Peyer's patch (tissue), 4 donors: ENCODE measurements at regions not wholly inside any gene's neighbourhood (a gene's known extent, or its start where the extent isn't known, plus 50 kb on each side); places are given as distances from the start of the nearest gene placed in this dataset.

Experiments used
- DNase-seq, 3 donors: peaks; one replicate each; pipeline ENCODE4 v3.0.0-alpha.2; 2017 to 2019
- H3K27ac ChIP-seq, 4 donors: fragments of 200-600 bp; sonication (generic); one replicate each; pipeline ENCODE4 v1.5.1; 2016 to 2019
- H3K27me3 ChIP-seq, 2 donors: fragments of 200-600 bp; sonication (generic); one replicate each; pipeline ENCODE4 v1.5.1; 2019
- H3K36me3 ChIP-seq, 3 donors: fragments of 200-600 bp; sonication (generic); one replicate each; pipeline ENCODE4 v1.5.1; 2016 to 2019
- H3K4me1 ChIP-seq, 4 donors: fragments of 200-600 bp; sonication (generic); one replicate each; pipeline ENCODE4 v1.5.1; 2016 to 2019
- H3K4me3 ChIP-seq, 4 donors: fragments of 200-600 bp; sonication (generic); 1 replicate in 3 of 4; 2 replicates in 1 of 4; pipeline ENCODE4 v1.5.1; 2016 to 2019; ENCODE audit warnings: mild to moderate bottlenecking in 1 of 4
- H3K9me3 ChIP-seq, 4 donors: fragments of 200-600 bp; sonication (generic); one replicate each; pipeline ENCODE4 v1.5.1; 2016 to 2019; ENCODE audit warnings: mild to moderate bottlenecking in 1 of 4
- POLR2A ChIP-seq, 2 donors: fragments of 450-650 bp; IDR thresholded peaks; one replicate each; pipeline ENCODE4 v1.5.1; 2017; ENCODE audit warnings: antibody characterized with exemption in 2 of 2, mild to moderate bottlenecking in 2 of 2, moderate library complexity in 2 of 2
- TF ChIP-seq, protein P1 (sequence below), 6 experiments: fragments of 450-650 bp in 4 of 6; fragments of 200-600 bp in 2 of 6; sonication (generic) in 1 of 6; IDR thresholded peaks; one replicate each; pipeline ENCODE4 v1.5.1; 2017 to 2019; ENCODE audit warnings: antibody characterized with exemption in 6 of 6, mild to moderate bottlenecking in 3 of 6, moderate library complexity in 1 of 6

DNA sequence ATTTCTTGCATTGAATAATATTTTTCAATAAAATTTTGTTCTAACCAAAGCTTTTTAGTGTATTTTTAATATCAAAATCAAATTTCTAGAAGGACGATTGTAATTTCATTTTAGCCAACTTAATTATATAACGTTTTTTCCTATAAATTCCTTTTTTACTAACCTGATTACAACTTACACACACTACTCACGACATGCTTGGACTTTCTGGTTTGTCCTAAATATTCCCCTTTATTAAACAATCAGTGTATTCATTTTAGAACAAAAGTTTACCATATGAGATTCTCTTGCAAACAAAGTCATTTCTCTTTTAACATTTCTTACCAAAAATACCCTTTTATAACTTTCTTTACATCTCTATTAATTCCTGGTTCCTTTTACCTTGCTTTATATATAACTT, 173.7 kb downstream of the PWWP3B start:
- no peaks in the 10 kb centered on the region for H3K4me1 ChIP-seq
- no peaks in the 10 kb centered on the region for H3K36me3 ChIP-seq
- H3K27ac ChIP-seq, result no peak overlapping the region
- H3K4me3 ChIP-seq, result no peak overlapping the region
- DNase-seq, result no peak
- H3K27me3 ChIP-seq, result no peaks in the 10 kb centered on the region
- TF ChIP-seq, protein P1, sequence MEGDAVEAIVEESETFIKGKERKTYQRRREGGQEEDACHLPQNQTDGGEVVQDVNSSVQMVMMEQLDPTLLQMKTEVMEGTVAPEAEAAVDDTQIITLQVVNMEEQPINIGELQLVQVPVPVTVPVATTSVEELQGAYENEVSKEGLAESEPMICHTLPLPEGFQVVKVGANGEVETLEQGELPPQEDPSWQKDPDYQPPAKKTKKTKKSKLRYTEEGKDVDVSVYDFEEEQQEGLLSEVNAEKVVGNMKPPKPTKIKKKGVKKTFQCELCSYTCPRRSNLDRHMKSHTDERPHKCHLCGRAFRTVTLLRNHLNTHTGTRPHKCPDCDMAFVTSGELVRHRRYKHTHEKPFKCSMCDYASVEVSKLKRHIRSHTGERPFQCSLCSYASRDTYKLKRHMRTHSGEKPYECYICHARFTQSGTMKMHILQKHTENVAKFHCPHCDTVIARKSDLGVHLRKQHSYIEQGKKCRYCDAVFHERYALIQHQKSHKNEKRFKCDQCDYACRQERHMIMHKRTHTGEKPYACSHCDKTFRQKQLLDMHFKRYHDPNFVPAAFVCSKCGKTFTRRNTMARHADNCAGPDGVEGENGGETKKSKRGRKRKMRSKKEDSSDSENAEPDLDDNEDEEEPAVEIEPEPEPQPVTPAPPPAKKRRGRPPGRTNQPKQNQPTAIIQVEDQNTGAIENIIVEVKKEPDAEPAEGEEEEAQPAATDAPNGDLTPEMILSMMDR (IDR thresholded peaks at IDR 0.05), result no peak
- TF ChIP-seq POLR2A (IDR thresholded peaks at IDR 0.05), result no peak
- no peaks in the 10 kb centered on the region for H3K9me3 ChIP-seq

GRCh38 chrX:106356580-106356979, 188.5 kb downstream of the PWWP3B start:
- no peaks in the 10 kb centered on the region for H3K36me3 ChIP-seq
- TF ChIP-seq, protein P1 (IDR thresholded peaks at IDR 0.05), result no peak
- TF ChIP-seq POLR2A (IDR thresholded peaks at IDR 0.05), result no peak
- H3K4me3 ChIP-seq, result no peak overlapping the region
- DNase-seq, result no peak
- no peaks in the 10 kb centered on the region for H3K27me3 ChIP-seq
- no peaks in the 10 kb centered on the region for H3K4me1 ChIP-seq
- no peaks in the 10 kb centered on the region for H3K9me3 ChIP-seq
- H3K27ac ChIP-seq, result no peak overlapping the region

GRCh38 chrX:106363214-106363613, 195.1 kb downstream of the PWWP3B start:
- H3K36me3 ChIP-seq, result no peaks in the 10 kb centered on the region
- no peak for DNase-seq
- H3K4me3 ChIP-seq, result no peak overlapping the region
- H3K27ac ChIP-seq, result no peak overlapping the region
- H3K9me3 ChIP-seq, result no peaks in the 10 kb centered on the region
- TF ChIP-seq POLR2A (IDR thresholded peaks at IDR 0.05), result no peak
- TF ChIP-seq, protein P1 (IDR thresholded peaks at IDR 0.05), result no peak
- H3K4me1 ChIP-seq, result no peaks in the 10 kb centered on the region
- no peaks in the 10 kb centered on the region for H3K27me3 ChIP-seq

- H3K27me3 ChIP-seq, result no peaks in the 10 kb centered on the region
Measured at GRCh38 chrX:106378616-106379015, 210.5 kb downstream of the PWWP3B start.

DNA sequence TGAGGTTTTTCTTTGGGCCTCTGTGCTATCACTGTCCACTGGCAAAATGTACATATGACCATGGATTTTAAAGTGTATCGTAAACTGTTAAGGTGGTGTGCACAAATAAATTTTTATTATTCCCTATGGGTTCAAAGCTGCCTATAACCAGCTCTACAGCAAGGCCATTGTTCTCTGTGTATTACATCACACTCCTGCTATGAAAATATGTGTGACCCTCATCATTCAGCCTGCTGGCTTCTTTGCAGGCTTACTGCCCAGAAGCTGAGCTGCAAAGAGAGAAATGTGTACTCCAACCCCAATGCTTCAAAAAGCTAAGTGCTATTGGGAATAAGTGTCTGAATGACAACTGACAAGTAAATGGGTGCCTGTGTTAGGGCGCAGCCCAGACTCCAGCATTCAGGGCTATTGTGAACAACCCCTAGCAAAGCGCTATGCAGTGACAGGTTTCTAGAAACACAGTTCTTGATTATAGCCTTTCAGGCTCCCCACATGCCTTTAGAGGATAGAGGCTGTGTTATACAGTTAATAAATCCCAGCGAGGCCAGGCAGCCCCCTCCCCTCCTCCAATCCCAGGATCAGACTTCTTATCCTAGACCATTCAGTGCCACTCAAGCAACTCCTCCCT, 220.4 kb upstream of the RADX start:
- no peak for DNase-seq
- Histone ChIP-seq H3K27me3 (no peaks in the 10 kb centered on the region), H3K4me3 (no peak overlapping the region), H3K4me1 (no peaks in the 10 kb centered on the region), H3K9me3 (no peaks in the 10 kb centered on the region), H3K27ac (no peak overlapping the region), H3K36me3 (no peaks in the 10 kb centered on the region)
- TF ChIP-seq POLR2A (IDR thresholded peaks at IDR 0.05), result no peak
- TF ChIP-seq, protein P1 (IDR thresholded peaks at IDR 0.05), result no peak

More at GRCh38 chrX:106378616-106379015, 210.5 kb downstream of the PWWP3B start:
- TF ChIP-seq POLR2A (IDR thresholded peaks at IDR 0.05), result no peak
- TF ChIP-seq, protein P1 (IDR thresholded peaks at IDR 0.05), result no peak
- H3K9me3 ChIP-seq, result no peaks in the 10 kb centered on the region
- no peak overlapping the region for H3K27ac ChIP-seq
- DNase-seq, result no peak
- H3K4me1 ChIP-seq, result no peaks in the 10 kb centered on the region
- peak overlapping the region in 1 of 4 donors; percentile 10 for H3K4me3 ChIP-seq
- no peaks in the 10 kb centered on the region for H3K36me3 ChIP-seq

DNA sequence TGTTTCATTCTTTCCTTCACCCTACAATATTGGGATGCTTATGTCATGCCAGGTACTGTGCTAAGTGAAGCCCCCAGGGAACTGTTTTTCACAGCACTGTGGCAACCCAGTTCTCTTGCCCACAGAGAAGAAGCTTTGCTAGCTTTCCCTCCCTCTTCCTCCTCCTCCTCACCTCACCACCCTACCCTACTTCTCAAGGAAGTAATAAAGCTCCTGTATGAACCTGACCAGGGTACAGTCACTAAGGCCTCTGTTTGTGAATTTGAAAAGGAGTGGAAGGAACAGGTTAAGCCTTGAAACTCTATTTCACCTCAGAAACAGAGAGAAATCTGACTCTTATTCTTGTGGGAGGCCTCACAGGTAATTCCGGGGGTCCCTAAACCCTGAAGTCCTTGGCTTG, 219.4 kb upstream of the RADX start:
- no peak for DNase-seq
- H3K27me3 ChIP-seq, result no peaks in the 10 kb centered on the region
- H3K9me3 ChIP-seq, result no peaks in the 10 kb centered on the region
- H3K27ac ChIP-seq, result no peak overlapping the region
- H3K4me1 ChIP-seq, result no peaks in the 10 kb centered on the region
- no peaks in the 10 kb centered on the region for H3K36me3 ChIP-seq
- no peak overlapping the region for H3K4me3 ChIP-seq
- TF ChIP-seq POLR2A (IDR thresholded peaks at IDR 0.05), result no peak
- TF ChIP-seq, protein P1 (IDR thresholded peaks at IDR 0.05), result no peak
